ENCODE measurements at regions not wholly inside any gene's neighbourhood (a gene's known extent, or its start where the extent isn't known, plus 50 kb on each side); places are given as distances from the start of the nearest gene placed in this dataset.
A peak's percentile ranks its signal among the peaks of the same experiment; 100 is the strongest.

GRCh38 chr18:8458546-8459215, 150.6 kb upstream of the RAB12 start:
- no peak for DNase-seq

DNA sequence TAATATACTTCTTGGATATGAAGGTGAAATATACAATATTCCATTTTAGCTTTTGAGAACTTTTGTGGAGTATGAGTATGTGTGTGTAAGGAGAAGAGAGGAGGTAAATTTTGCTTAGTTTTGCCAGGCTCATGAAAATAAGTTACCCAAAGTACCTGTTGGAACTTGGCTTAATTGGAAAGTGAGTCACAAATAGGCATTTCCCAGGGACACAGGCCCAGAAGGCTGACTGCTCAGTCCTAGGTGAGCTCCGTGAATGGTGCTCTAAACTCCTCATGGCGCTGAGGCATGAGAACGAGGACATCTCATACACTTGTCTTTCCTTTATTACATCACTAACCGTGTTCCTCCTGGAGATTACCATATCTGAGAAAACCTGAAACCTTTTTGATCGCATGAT, 148.5 kb upstream of the RAB12 start:
- DNase-seq, result no peak

- no peak for DNase-seq
These were observed 147.7 kb upstream of the RAB12 start for GRCh38 chr18:8461544-8461943.

- DNase-seq, result no peak
These were observed 146.5 kb upstream of the RAB12 start for GRCh38 chr18:8462651-8463185.

DNA sequence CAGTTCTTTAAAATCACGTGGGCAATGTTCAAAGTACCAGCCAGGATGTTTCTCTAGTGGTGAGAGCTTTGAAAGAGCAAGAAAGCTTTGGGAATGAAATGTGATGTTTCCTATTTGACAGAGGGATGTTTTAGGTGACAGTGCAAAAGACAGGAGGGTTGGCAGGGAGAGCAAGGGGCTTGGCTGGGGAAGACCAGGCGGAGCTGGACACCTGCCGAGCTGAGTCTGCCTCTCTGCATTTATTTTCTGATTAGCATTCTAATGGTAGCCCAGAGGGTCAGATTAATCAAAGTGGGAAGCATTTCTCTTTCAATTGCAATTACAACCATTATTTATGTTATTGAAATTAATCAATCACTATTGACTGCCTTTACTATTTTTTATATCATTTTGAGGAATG, 145.4 kb upstream of the RAB12 start:
- no peak for DNase-seq

GRCh38 chr18:8468191-8468590, 141.0 kb upstream of the RAB12 start:
- DNase-seq, result no peak

DNA sequence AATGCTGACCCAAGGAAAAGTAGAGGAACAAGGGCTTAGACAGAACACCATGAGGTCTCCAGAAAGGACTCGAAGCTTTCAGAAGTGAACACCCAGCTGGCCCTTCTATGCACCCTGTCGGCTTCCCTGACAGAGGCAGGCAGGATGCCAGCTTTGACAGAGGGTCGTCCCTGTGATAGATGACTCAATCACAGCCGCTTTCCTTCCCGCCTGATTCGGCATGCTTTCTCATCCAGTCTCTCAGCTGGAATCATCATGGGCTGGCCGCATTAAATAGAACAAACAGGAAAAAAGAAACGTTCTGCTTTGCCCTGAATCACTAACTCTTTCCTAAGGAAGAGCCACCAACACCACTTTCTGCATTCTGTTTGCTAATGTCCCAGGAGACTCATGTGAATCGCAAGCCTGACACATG, 140.3 kb upstream of the RAB12 start:
- DNase-seq, result no peak

GRCh38 chr18:8469544-8470130, 139.6 kb upstream of the RAB12 start:
- DNase-seq, result no peak

GRCh38 chr18:8471372-8471771, 137.9 kb upstream of the RAB12 start:
- no peak for DNase-seq

DNA sequence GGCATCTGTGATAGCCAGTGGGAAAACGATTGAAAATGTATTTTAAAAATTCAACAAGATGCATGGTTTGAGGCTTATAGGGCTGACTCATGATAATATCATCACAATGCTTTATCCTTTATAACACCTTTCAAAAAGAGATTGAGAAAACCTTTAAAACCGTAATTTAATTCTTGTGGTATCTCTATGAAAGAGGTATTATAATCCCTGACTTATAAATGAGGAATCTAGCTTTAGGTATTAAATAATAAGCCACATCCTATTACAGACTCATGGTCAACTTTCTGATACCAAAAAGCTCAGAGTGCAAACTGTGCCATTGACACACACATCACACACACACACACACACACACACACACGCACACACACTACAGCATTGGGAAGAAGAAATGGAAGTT, 134.6 kb upstream of the RAB12 start:
- DNase-seq, result no peak

DNA sequence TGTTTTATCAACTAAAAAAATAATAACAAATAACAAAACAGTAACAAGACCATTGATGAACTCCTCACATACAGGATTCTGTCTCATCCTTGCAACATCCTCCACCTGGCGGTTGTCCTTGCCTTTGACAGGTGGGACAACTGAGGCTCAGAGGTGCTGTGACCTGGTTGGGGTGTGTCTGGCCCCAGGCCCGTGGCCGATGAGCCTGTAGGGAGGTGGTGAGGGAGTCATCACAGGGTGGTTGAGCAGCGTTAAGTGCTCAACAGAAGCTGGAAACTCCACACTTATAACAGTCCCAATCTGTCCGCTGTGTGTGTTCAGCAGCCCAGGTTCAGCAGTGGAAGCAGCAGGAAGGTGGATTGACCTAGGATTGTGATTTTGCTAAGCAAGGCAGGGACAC, 131.6 kb upstream of the RAB12 start:
- DNase-seq, result no peak

- DNase-seq, result peak; percentile 45
These were observed 130.9 kb upstream of the RAB12 start for GRCh38 chr18:8478166-8478967.

DNA sequence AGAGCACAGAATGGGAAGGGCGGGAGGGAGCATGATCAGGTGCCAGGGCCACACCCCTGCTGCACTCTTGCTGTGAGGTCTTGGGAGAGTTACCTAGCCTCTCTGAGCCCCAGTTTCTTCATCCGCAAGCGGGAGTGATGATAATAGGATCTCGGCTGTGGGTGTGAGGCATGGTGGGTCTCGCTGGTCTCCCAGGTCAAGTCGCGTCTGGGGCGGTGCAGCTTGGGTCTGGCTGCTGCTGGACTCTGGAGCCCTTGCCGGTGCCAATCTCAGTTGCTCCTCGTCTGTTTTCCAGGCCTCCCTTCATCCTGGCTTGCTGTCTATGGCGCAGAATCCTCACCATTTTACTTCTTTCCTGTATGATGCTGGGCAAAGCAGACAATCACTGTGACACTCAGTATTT, 130.3 kb upstream of the RAB12 start:
- no peak for DNase-seq

DNA sequence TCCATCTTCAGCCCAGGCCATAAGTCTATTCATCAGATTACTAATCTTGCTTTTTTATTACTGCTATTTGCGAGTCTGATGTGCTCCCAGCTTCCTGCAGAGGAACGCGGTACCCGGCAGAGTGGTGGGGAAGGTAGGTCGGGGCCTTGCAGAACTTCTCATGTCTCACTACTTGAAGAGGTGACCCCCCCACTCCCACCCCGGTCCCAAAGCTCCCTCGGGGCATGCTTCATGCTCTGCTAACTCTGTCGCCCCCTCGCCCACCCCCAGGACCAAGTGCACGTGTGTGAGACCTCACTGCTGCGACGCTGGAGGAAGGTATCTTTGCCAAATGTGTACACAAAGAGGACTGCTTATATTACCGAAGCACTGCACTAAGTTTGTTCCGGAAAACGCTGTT, 129.4 kb upstream of the RAB12 start:
- DNase-seq, result no peak

DNA sequence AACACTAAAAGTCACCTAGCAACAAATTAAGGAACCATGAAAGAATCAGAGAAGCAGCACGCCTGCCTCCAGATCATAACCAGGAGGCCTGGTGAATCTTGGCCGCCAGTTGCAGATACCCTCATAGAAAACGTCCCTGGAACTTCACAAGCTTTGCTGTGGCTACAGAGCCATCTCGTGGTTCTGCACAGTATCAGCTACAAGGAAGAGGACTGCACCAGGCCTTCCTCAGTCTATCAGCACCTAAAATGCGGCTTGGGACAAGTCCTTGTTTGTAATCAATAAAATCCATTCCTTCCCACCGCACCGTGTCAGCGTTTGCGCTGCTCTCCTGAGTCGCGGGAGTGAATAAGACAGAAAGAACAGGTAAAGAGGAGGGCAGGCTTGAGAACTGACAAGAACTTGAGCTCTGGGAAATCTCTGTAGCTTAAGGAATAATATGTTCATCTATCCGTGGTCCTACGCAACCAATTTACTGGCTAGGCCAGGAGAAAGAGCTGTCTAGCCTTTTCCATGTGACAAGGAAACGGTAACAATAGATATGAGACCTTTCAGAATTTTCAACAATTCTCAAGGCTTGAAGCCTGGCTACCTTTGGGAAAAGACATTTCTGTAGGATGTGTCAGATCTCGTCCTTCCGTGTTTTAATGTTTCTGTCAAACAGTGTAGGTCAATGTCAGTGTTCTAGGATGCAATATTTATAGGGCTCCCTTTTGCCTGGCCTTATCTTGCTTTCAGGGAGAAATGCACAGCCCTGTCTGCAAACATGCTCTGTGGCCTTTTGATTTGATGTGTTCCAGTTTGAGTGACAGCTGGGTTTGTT, 128.5 kb upstream of the RAB12 start:
- no peak for DNase-seq

- DNase-seq, result no peak
These were observed 124.3 kb upstream of the RAB12 start for GRCh38 chr18:8484951-8485350.

- no peak for DNase-seq
These were observed 119.5 kb upstream of the RAB12 start for GRCh38 chr18:8489761-8490160.

DNA sequence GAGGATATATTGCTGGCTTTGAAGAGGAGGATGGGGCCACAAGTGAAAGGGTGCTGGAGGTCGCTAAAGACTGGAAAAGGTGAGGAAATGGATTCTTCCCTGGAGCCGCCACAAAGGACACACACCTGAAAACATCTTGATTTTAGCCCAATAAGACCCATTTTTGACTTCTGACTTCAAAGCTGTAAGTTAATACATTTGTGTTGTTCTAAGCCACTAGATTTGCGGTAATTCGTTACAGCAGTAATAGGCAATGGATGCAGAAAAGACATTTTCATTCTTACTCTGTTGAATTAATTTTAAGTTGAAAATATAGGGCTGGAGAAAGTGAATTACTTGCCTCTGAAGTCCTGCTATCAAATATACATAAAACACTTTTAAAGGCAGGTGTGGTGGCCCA, 117.7 kb upstream of the RAB12 start:
- DNase-seq, result no peak

DNA sequence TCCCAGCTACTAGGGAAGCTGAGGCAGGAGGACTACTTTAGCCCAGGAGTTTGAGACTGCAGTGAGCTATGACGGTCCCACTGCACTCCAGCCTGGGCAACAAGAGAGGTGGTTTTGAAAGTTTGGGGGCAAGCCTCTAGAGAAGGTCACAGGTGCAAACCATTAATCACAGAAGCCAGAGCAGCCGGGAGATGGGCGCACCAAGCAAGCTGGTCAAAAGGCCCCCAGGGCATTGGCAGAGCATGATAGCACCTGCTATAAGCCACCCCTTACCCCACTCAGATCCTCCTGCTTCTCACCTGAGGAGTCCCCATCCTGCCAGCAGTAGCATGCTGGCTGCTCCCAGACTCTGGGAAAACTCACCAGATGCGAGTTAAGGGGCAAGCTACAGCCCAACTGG, 116.1 kb upstream of the RAB12 start:
- no peak for DNase-seq

DNA sequence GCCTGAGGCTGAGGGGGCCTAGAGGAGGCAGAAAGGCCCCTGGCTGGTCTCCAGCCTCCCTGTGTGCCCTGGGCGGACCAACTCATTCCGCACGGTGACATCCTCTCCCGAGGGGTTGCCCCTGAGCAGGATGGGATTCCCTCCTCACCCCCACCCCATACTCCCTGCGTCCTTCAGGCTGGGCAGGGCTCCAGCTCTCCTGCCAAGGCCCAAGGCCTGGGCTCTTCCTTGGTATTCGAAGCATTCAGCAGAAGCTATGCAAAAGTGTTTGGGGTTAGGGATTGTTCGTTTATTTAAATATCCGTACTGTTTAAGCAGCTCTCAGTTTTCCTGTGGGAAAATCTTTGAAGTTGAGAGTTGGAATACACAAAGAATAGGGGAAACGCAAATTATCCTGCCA, 113.1 kb upstream of the RAB12 start:
- no peak for DNase-seq

GRCh38 chr18:8498905-8499304, 110.3 kb upstream of the RAB12 start:
- no peak for DNase-seq

DNA sequence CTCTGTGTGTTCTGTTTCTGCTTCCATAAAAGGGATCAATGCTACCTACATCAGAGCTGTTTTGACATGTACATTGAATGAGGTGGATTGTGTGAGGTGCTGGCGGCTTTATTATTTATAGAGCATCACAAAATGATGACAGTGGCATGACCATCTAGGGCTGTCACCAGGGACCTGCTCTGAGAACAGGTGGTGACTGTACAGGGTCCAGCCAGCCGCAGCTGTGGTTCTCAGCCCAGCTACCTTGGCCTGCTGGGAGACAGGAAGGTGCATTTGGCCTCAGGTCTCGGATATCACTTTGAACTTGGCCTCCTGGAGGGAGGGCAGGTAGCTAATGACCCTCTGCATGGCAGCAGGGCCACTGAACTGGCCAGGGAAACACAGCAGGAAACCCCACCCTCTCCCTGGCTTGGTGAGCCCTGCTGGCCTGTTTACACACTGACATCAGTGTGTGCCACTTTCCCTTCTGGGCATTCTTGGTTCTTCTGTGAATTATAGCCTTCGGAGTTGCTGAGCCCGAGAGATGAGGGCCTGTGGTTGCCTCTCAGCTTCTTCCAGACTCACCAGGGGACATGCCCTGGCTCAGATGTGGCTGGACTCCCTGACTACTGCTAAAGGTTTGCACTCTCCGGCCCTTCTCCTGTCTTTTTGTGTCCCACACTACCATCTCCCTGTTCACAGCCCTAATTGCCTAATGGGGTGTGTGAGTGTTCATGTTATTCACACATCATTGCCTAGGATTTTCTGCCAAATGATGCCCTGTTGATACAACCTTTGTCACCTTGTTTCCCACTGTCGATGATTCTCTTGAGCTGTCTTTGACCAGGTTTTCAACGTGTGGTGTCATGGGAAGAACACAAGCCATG, 109.2 kb upstream of the RAB12 start:
- DNase-seq, result peak; percentile 29

All from NCI-H2029 (cell line).